CD8-positive, alpha-beta memory T cell (primary cell): ENCODE measurements at regions not wholly inside any gene's neighbourhood (a gene's known extent, or its start where the extent isn't known, plus 50 kb on each side); places are given as distances from the start of the nearest gene placed in this dataset.

ENCODE experiments used
- CTCF ChIA-PET: fragments of 350-600 bp; sonication (Branson Sonifier 250); formaldehyde crosslinking; loops from one replicate; lab custom pipeline; 2021; ENCODE audit warnings: antibody characterized with exemption; lab: Charles Lee
- POLR2A ChIA-PET: fragments of 350-600 bp; sonication (Branson Sonifier 250); formaldehyde crosslinking; loops from one replicate; lab custom pipeline; 2021; ENCODE audit warnings: antibody characterized with exemption; lab: Charles Lee
- DNase-seq, 5 donors: peaks; one replicate each; pipeline versions ENCODE4 v3.0.0 to v3.0.0-alpha.2; 2020 to 2022; ENCODE audit warnings: mixed read lengths in 1 of 5
- H3K27ac ChIP-seq: one replicate; pipeline ENCODE4 v1.7.0; 2013; ENCODE audit warnings: low read depth, mild to moderate bottlenecking, low read length, moderate library complexity
- H3K27me3 ChIP-seq: 2 replicates; pipeline ENCODE4 v1.7.0; 2013; ENCODE audit warnings: low read length, mild to moderate bottlenecking; ENCODE audit not compliant: insufficient read depth, poor library complexity, severe bottlenecking
- H3K36me3 ChIP-seq: 2 replicates; pipeline ENCODE4 v1.7.0; 2013; ENCODE audit warnings: mild to moderate bottlenecking, low read length, moderate library complexity; ENCODE audit not compliant: insufficient read depth
- H3K4me1 ChIP-seq: 2 replicates; pipeline ENCODE4 v1.7.0; 2013; ENCODE audit warnings: mild to moderate bottlenecking, low read length, moderate library complexity; ENCODE audit not compliant: insufficient read depth
- H3K4me3 ChIP-seq: 2 replicates; pipeline ENCODE4 v1.7.0; 2013; ENCODE audit warnings: mild to moderate bottlenecking, low read length
- H3K9me3 ChIP-seq: 2 replicates; pipeline ENCODE4 v1.7.0; 2013; ENCODE audit warnings: mild to moderate bottlenecking, low read length
- H3K27ac Mint-ChIP-seq, 8 donors: one replicate each; pipeline ENCODE4 v1.8.0; 2020 to 2021; ENCODE audit warnings: mixed read lengths in 8 of 8, mild to moderate bottlenecking in 6 of 8, inconsistent platforms in 3 of 8, moderate library complexity in 3 of 8
- H3K27me3 Mint-ChIP-seq, 2 donors: one replicate each; pipeline ENCODE4 v1.8.0; 2020 to 2021; ENCODE audit warnings: mixed read lengths in 2 of 2, mild to moderate bottlenecking in 1 of 2, moderate library complexity in 1 of 2
- H3K36me3 Mint-ChIP-seq, 3 donors: one replicate each; pipeline ENCODE4 v1.8.0; 2020 to 2021; ENCODE audit warnings: mixed read lengths in 3 of 3, inconsistent platforms in 1 of 3, mild to moderate bottlenecking in 1 of 3
- H3K4me1 Mint-ChIP-seq, 3 donors: one replicate each; pipeline ENCODE4 v1.8.0; 2020 to 2021; ENCODE audit warnings: mixed read lengths in 3 of 3, inconsistent platforms in 1 of 3, mild to moderate bottlenecking in 1 of 3
- H3K4me3 Mint-ChIP-seq, 7 donors: one replicate each; pipeline ENCODE4 v1.8.0; 2020 to 2021; ENCODE audit warnings: mixed read lengths in 7 of 7, mild to moderate bottlenecking in 6 of 7, moderate library complexity in 4 of 7, inconsistent platforms in 2 of 7
- H3K9me3 Mint-ChIP-seq, 5 donors: one replicate each; pipeline ENCODE4 v1.8.0; 2020 to 2022; ENCODE audit warnings: mixed read lengths in 5 of 5, mild to moderate bottlenecking in 3 of 5, moderate library complexity in 2 of 5, inconsistent platforms in 1 of 5

DNA sequence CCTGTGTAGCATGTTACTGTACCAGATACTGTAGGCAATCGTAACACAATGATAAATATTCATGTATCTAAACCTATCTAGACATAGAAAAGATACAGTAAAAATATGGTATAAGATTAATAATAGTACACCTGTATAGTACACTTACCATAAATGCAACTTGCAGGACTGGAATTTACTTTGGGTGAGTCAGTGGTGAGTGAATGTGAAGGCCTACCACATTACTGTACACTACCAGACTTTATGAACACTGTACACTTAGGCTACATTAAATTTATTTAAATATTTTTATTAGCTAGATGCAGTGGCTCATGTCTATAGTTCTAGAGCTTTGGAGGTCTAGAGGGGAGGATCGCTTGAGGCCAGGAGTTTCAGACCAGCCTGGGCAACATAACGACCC is 186.6 kb upstream of the ROPN1 start:
- CTCF ChIA-PET, result no interaction called here
- H3K4me3 Mint-ChIP-seq, result no peak overlapping the region

DNA sequence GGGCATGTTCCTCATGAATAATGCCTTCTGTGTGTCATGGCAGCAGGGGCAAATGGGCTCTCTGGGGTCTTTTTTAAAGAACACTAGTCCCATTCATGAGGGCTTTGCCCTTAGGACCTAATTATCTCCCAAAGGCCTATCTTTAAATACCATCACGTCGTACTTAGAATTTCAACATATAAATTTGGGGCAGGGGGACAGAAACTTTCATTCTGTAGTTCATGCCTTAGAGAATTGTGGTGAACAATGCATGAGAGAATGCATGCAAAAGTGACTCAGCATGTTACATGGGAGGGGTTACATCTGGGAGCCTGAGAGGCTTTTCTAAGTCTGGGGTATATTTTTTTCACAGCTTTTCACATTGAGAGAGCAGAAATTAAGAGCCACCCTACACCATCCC is 208.5 kb upstream of the ROPN1 start:
- H3K27me3 Mint-ChIP-seq, result peaks cover 0 to 4% of the 10 kb centered on the region in 2 donors
- Histone ChIP-seq H3K36me3 (no peaks in the 10 kb centered on the region), H3K27me3 (no peaks in the 10 kb centered on the region), H3K27ac (no peak overlapping the region), H3K4me3 (no peak overlapping the region), H3K4me1 (no peaks in the 10 kb centered on the region), H3K9me3 (no peaks in the 10 kb centered on the region)
- POLR2A ChIA-PET, result no interaction called here
- DNase-seq, result no peak
- CTCF ChIA-PET, result interaction anchor here (1.0 kb wide), 1 partner anchor 30 kb away, joined by 4 read pairs; no protein-coding TSS in a partner anchor
- H3K36me3 Mint-ChIP-seq, result no peaks in the 10 kb centered on the region
- no peaks in the 10 kb centered on the region for H3K4me1 Mint-ChIP-seq
- no peak overlapping the region for H3K4me3 Mint-ChIP-seq
- H3K27ac Mint-ChIP-seq, result no peak overlapping the region
- peaks cover 0 to 6% (median 0%) of the 10 kb centered on the region in 5 donors for H3K9me3 Mint-ChIP-seq

More for the DNA sequence above, 186.6 kb upstream of the ROPN1 start:
- Histone ChIP-seq H3K4me3 (no peak overlapping the region), H3K27ac (no peak overlapping the region), H3K9me3 (no peaks in the 10 kb centered on the region), H3K36me3 (no peaks in the 10 kb centered on the region), H3K27me3 (no peaks in the 10 kb centered on the region), H3K4me1 (no peaks in the 10 kb centered on the region)
- POLR2A ChIA-PET, result no interaction called here
- Mint-ChIP-seq H3K27me3 (peaks cover 6% of the 10 kb centered on the region in 2 donors), H3K36me3 (no peaks in the 10 kb centered on the region), H3K27ac (no peak overlapping the region), H3K4me1 (no peaks in the 10 kb centered on the region), H3K9me3 (peaks cover 0 to 4% (median 0%) of the 10 kb centered on the region in 5 donors)
- DNase-seq, result no peak

DNA sequence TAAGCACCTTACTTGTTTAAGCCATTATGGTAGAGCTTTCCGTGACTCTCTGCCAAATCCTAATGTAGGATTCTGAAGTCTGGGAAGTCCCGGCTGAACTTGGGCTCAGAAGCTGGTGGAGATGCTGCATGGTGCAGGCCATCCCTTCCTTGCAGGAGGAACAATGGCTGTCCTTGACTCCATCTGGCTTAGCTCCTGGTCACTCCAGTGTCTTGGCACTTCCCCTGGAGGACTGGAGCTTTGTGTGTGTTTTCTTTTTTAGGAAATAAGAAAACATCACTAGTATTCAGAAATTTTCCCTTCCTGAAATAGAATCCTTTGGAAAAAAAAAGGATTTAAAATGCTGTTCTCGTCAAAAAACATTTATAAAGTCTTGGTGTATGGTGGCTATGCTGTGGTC is 209.3 kb upstream of the ROPN1 start:
- Histone ChIP-seq H3K9me3 (no peaks in the 10 kb centered on the region), H3K27ac (no peak overlapping the region), H3K27me3 (peaks cover 1% of the 10 kb centered on the region), H3K4me3 (no peak overlapping the region), H3K4me1 (no peaks in the 10 kb centered on the region), H3K36me3 (no peaks in the 10 kb centered on the region)
- H3K27ac Mint-ChIP-seq, result no peak overlapping the region
- CTCF ChIA-PET, result interaction anchor here (1.0 kb wide), 1 partner anchor 31 kb away, joined by 4 read pairs; no protein-coding TSS in a partner anchor
- peaks cover 0 to 6% (median 0%) of the 10 kb centered on the region in 5 donors for H3K9me3 Mint-ChIP-seq
- H3K27me3 Mint-ChIP-seq, result peaks cover 4% of the 10 kb centered on the region in 2 donors
- no peaks in the 10 kb centered on the region for H3K36me3 Mint-ChIP-seq
- no peaks in the 10 kb centered on the region for H3K4me1 Mint-ChIP-seq
- POLR2A ChIA-PET, result no interaction called here
- no peak overlapping the region for H3K4me3 Mint-ChIP-seq
- no peak for DNase-seq

DNA sequence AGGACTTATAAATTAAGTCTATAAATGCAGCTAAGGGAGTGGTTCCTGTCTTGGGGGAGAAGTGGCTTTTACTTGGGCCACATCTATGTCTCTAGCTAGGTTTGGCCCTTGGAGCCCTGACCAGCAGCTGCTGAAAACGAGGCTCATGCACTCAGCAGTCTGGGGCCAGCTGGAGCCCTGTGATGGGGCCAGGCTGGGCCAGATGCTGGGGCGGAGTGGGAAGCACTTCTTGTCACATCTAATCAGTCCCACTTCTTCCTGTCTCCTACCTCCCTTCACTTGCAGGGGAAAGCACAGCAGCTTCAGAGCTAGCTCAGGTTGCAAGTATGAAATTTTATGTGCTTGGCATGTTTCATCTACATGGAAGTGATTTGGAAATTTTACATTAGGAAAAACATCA is 209.9 kb upstream of the ROPN1 start:
- H3K36me3 ChIP-seq, result no peaks in the 10 kb centered on the region
- H3K9me3 ChIP-seq, result no peaks in the 10 kb centered on the region
- H3K36me3 Mint-ChIP-seq, result no peaks in the 10 kb centered on the region
- H3K4me3 Mint-ChIP-seq, result no peak overlapping the region
- no peak for DNase-seq
- H3K4me1 Mint-ChIP-seq, result no peaks in the 10 kb centered on the region
- H3K4me1 ChIP-seq, result no peaks in the 10 kb centered on the region
- H3K27ac Mint-ChIP-seq, result no peak overlapping the region
- ChIA-PET CTCF (no interaction called here), POLR2A (no interaction called here)
- H3K27ac ChIP-seq, result no peak overlapping the region
- peaks cover 3% of the 10 kb centered on the region for H3K27me3 ChIP-seq
- no peak overlapping the region for H3K4me3 ChIP-seq
- peaks cover 0 to 6% (median 0%) of the 10 kb centered on the region in 5 donors for H3K9me3 Mint-ChIP-seq
- peaks cover 4 to 9% of the 10 kb centered on the region in 2 donors for H3K27me3 Mint-ChIP-seq

- Histone ChIP-seq H3K27ac (no peak overlapping the region), H3K4me1 (no peaks in the 10 kb centered on the region), H3K9me3 (no peaks in the 10 kb centered on the region), H3K27me3 (peaks cover 3% of the 10 kb centered on the region), H3K36me3 (no peaks in the 10 kb centered on the region), H3K4me3 (no peak overlapping the region)
- no peak overlapping the region for H3K4me3 Mint-ChIP-seq
- no peak overlapping the region for H3K27ac Mint-ChIP-seq
- POLR2A ChIA-PET, result no interaction called here
- H3K36me3 Mint-ChIP-seq, result no peaks in the 10 kb centered on the region
- H3K4me1 Mint-ChIP-seq, result no peaks in the 10 kb centered on the region
- H3K9me3 Mint-ChIP-seq, result peaks cover 0 to 6% (median 0%) of the 10 kb centered on the region in 5 donors
- H3K27me3 Mint-ChIP-seq, result peaks cover 4 to 17% of the 10 kb centered on the region in 2 donors
- CTCF ChIA-PET, result no interaction called here
- DNase-seq, result no peak
Measured at GRCh38 chr3:124202754-124203153, 210.8 kb upstream of the ROPN1 start.

DNA sequence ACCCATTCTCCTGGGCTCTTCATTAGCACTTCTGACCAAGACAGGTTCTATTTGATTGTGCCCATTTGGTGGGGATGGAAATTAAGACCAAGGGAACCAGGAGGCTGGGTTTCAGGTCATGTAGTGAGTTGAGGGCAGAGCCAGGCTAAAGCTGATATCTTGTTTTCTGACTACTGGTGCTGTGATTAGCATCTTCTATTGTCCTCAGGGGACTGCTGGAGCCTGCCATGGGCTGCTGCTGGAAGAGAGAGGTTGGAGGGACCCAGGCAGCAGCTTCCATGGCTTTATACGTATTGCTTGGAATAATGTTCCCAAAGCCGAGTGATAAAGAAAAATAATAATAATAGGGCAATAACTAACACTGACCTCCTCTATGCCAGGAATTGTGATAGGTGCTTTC is 211.4 kb upstream of the ROPN1 start:
- H3K27me3 Mint-ChIP-seq, result peaks cover 4 to 22% of the 10 kb centered on the region in 2 donors
- ChIA-PET CTCF (no interaction called here), POLR2A (no interaction called here)
- no peak for DNase-seq
- H3K4me1 ChIP-seq, result no peaks in the 10 kb centered on the region
- no peak overlapping the region for H3K4me3 ChIP-seq
- no peaks in the 10 kb centered on the region for H3K36me3 ChIP-seq
- H3K27ac ChIP-seq, result no peak overlapping the region
- no peaks in the 10 kb centered on the region for H3K9me3 ChIP-seq
- H3K4me1 Mint-ChIP-seq, result no peaks in the 10 kb centered on the region
- peaks cover 0 to 6% (median 0%) of the 10 kb centered on the region in 5 donors for H3K9me3 Mint-ChIP-seq
- peaks cover 3% of the 10 kb centered on the region for H3K27me3 ChIP-seq
- H3K36me3 Mint-ChIP-seq, result no peaks in the 10 kb centered on the region
- no peak overlapping the region for H3K4me3 Mint-ChIP-seq
- H3K27ac Mint-ChIP-seq, result no peak overlapping the region

DNA sequence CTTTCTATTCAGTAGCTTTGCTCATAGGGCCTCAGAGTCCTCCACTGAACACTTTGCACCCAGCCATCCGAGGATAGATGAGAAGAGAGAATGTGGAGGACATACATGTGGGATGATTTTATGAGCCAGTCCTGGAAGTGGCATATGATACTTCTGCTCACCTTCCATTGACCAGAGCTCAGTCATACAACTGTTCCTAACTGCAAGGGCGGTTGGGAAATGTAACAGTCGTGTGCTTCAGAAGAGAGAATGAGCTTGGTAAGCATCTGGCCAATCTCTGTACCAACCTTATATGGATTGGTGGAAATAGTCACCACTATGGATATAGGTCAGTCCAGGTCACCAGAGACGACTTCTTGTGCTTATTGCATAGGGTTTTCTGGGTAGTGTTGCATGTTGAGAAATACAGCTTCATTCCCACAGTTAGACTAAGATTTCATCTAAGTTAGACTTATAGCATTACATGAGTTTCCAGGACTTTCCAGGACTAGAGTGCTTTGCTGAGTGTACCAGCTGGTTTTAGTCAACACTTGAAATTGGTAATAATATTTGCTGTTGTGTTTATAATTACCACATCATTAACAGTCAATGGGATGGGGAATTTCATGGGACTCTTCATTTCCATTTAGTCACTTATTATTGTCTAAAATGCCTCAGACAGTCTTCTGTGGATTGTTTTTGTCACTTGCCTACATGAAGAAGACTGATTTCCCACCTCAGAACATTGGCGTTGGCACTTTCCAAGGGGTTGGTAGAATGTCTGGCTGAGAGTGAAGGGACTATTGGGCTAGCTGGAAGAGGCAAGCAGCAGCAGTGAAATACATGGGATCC is 214.5 kb upstream of the ROPN1 start:
- Mint-ChIP-seq H3K27me3 (peaks cover 2 to 24% of the 10 kb centered on the region in 2 donors), H3K27ac (no peak overlapping the region), H3K4me1 (no peaks in the 10 kb centered on the region), H3K36me3 (no peaks in the 10 kb centered on the region), H3K9me3 (peaks cover 0 to 6% (median 0%) of the 10 kb centered on the region in 5 donors), H3K4me3 (no peak overlapping the region)
- H3K36me3 ChIP-seq, result no peaks in the 10 kb centered on the region
- POLR2A ChIA-PET, result no interaction called here
- H3K4me1 ChIP-seq, result no peaks in the 10 kb centered on the region
- H3K9me3 ChIP-seq, result no peaks in the 10 kb centered on the region
- H3K27ac ChIP-seq, result no peak overlapping the region
- H3K4me3 ChIP-seq, result no peak overlapping the region
- DNase-seq, result no peak
- peaks cover 3% of the 10 kb centered on the region for H3K27me3 ChIP-seq
- CTCF ChIA-PET, result no interaction called here

- CTCF ChIA-PET, result no interaction called here
- Histone ChIP-seq H3K27me3 (peaks cover 3% of the 10 kb centered on the region), H3K4me1 (no peaks in the 10 kb centered on the region), H3K4me3 (no peak overlapping the region), H3K27ac (no peak overlapping the region), H3K9me3 (no peaks in the 10 kb centered on the region), H3K36me3 (no peaks in the 10 kb centered on the region)
- peaks cover 2 to 24% of the 10 kb centered on the region in 2 donors for H3K27me3 Mint-ChIP-seq
- H3K4me3 Mint-ChIP-seq, result no peak overlapping the region
- DNase-seq, result no peak
- no peaks in the 10 kb centered on the region for H3K4me1 Mint-ChIP-seq
- POLR2A ChIA-PET, result no interaction called here
- H3K9me3 Mint-ChIP-seq, result peaks cover 0 to 6% (median 0%) of the 10 kb centered on the region in 5 donors
- H3K36me3 Mint-ChIP-seq, result no peaks in the 10 kb centered on the region
- H3K27ac Mint-ChIP-seq, result peak overlapping the region in 1 of 8 donors; percentile 30
Measured at GRCh38 chr3:124207077-124207476, 215.2 kb upstream of the ROPN1 start.
